NCI-H2107 (cell line): ENCODE measurements at regions not wholly inside any gene's neighbourhood (a gene's known extent, or its start where the extent isn't known, plus 50 kb on each side); places are given as distances from the start of the nearest gene placed in this dataset.
A peak's percentile ranks its signal among the peaks of the same experiment; 100 is the strongest.
"Not testable (repeated sequence)": the region's sequence is repeated elsewhere in the genome, so short reads cannot be mapped to it uniquely, and the experiment has no call there.

ENCODE experiments used
- DNase-seq: peaks from one replicate; lab custom pipeline; 2025; lab: John Stamatoyannopoulos, UW

- no peak for DNase-seq
Measured at GRCh38 chr2:231644426-231644825, 51.8 kb downstream of the TEX44 start.

- DNase-seq = no peak
Measured at GRCh38 chr2:231646476-231646875, 53.8 kb downstream of the TEX44 start.

DNA sequence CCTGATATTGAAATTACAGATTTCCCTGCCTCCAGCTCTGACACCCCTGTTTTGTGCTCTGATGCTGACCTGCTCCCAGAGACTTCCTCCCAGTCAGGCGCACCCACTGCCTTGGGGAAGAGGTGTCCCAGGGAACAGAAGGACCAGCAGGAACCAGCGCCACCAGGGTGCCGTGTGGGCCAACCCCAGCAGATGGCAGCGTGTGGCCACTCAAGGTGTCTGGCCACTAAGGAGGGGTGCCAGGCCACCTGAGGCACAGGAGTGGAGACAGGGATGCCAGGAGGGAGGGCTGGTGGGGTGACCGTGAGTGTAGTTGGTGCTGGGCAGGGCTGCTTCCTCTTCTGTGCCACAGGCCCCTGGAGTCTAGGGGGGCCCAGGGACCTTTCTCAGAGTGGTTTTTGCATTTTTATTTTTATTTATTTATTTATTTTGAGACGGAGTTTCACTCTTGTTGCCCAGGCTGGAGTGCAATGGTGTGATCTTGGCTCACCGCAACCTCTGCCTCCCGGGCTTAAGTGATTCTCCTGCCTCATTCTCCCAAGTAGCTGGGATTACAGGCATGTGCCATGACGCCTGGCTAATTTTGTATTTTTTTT lies 56.0 kb downstream of the TEX44 start:
- peak; percentile 28 for DNase-seq

DNA sequence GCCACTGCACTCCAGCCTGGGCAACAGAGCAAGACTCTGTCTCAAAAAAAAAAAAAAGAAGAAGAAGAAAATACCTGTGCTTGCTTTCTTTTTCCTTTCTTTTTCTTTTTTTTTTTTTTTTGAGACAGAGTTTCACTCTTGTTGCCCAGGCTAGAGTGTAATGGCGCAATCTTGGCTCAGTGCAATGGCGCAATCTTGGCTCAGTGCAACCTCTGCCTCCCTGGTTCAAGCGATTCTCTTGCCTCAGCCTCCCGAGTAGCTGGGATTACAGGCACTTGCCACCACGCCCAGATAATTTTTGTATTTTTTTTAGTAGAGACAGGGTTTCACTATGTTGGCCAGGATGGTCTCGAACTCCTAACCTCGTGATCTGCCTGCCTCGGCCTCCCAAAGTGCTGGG lies 56.8 kb upstream of the PTMA start:
- DNase-seq = not testable (repeated sequence)

DNA sequence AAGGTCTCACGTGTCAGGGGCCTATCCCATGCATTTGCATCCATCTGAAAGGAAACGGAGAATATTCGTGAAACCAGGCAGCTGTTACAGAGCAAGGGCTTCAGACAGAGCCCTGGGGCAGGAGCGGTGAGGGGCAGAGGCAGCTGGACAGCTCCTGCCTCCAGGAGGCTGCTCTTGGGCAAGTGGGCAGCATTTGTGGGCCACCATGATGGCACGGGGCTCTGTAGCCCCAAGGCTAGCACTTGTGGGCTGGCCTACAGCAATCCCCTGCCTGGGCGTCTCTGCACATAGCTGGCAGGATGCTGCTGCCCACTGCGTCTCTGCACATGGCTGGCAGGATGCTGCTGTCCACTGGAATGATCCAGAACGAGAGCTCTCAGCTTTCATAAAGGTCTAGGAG lies 52.8 kb upstream of the PTMA start:
- DNase-seq = no peak

GRCh38 chr2:231655894-231656293 lies 52.4 kb upstream of the PTMA start:
- DNase-seq = no peak
